SK-N-SH (cell line): ENCODE measurements at regions not wholly inside any gene's neighbourhood (a gene's known extent, or its start where the extent isn't known, plus 50 kb on each side); places are given as distances from the start of the nearest gene placed in this dataset.
A peak's percentile ranks its signal among the peaks of the same experiment; 100 is the strongest.

Source experiments
- CTCF ChIA-PET: fragments of 300-600, 350-600 bp; formaldehyde crosslinking; extraction: SDS; loops from one replicate; lab custom pipeline; 2021; lab: Yijun Ruan, JAX
- POLR2A ChIA-PET: fragments of 350-600 bp; sonication (Branson Sonifier 250); formaldehyde crosslinking; extraction: SDS; loops from one replicate; lab custom pipeline; 2020; ENCODE audit warnings: antibody characterized with exemption, inconsistent platforms; lab: Yijun Ruan, JAX
- DNase-seq: peaks from one replicate; pipeline ENCODE4 v3.0.0; 2012
- H2AFZ ChIP-seq: fragments of 200-600 bp; sonication (generic); 2 replicates; pipeline ENCODE4 v1.8.1; 2016; ENCODE audit warnings: antibody characterized with exemption, mild to moderate bottlenecking, low read depth
- H3F3A ChIP-seq: fragments of 200-600 bp; sonication (generic); replicated peaks from 2 replicates; pipeline ENCODE3; 2016; ENCODE audit warnings: antibody characterized with exemption, mild to moderate bottlenecking; ENCODE audit not compliant: insufficient read depth
- H3K27ac ChIP-seq, 2 experiments: fragments of 200-500 bp in 1 of 2; fragments of 200-600 bp in 1 of 2; sonication (Bioruptor generic) in 1 of 2; sonication (generic), shearing (Covaris generic) in 1 of 2; 2 replicates each; pipeline versions ENCODE4 v1.5.1 to v1.6.1; 2014 to 2016; ENCODE audit warnings: low read depth in 2 of 2, inconsistent platforms in 1 of 2, low read length in 1 of 2, mild to moderate bottlenecking in 1 of 2, mixed read lengths in 1 of 2
- H3K27me3 ChIP-seq: fragments of 200-600 bp; sonication (generic), shearing (Covaris generic); 2 replicates; pipeline ENCODE4 v1.6.1; 2016; ENCODE audit warnings: mixed run types; ENCODE audit not compliant: insufficient read depth
- H3K36me3 ChIP-seq, 2 experiments: fragments of 200-500 bp in 1 of 2; fragments of 200-600 bp in 1 of 2; sonication (Bioruptor generic) in 1 of 2; sonication (generic) in 1 of 2; replicated peaks in 1 of 2; 2 replicates each; pipeline versions ENCODE3 to v1.5.1; 2014 to 2016; ENCODE audit warnings: low read length in 1 of 2, mild to moderate bottlenecking in 1 of 2; ENCODE audit not compliant: insufficient read depth in 2 of 2, control insufficient read depth in 1 of 2
- H3K4me1 ChIP-seq, 2 experiments: fragments of 200-500 bp in 1 of 2; fragments of 200-600 bp in 1 of 2; sonication (Bioruptor generic) in 1 of 2; sonication (generic), shearing (Covaris generic) in 1 of 2; 2 replicates each; pipeline versions ENCODE4 v1.5.1 to v1.6.1; 2014 to 2016; ENCODE audit warnings: low read depth in 1 of 2, low read length in 1 of 2, mixed run types in 1 of 2; ENCODE audit not compliant: insufficient read depth in 2 of 2, control insufficient read depth in 1 of 2
- H3K4me2 ChIP-seq: fragments of 200-600 bp; sonication (generic), shearing (Covaris generic); 2 replicates; pipeline ENCODE4 v1.6.1; 2017; ENCODE audit warnings: mixed run types
- H3K4me3 ChIP-seq, 2 experiments: fragments of 200-500 bp in 1 of 2; fragments of 200-600 bp in 1 of 2; sonication (Bioruptor generic) in 1 of 2; sonication (generic), shearing (Covaris generic) in 1 of 2; 2 replicates each; pipeline versions ENCODE4 v1.5.1 to v1.8.1; 2014 to 2016; ENCODE audit warnings: low read depth in 2 of 2, inconsistent platforms in 1 of 2, low read length in 1 of 2, mild to moderate bottlenecking in 1 of 2, mixed read lengths in 1 of 2, moderate library complexity in 1 of 2
- H3K79me2 ChIP-seq: fragments of 200-600 bp; sonication (generic); 2 replicates; pipeline ENCODE4 v1.8.1; 2017; ENCODE audit warnings: mild to moderate bottlenecking; ENCODE audit not compliant: insufficient read depth
- H3K9ac ChIP-seq: fragments of 200-600 bp; sonication (generic); 2 replicates; pipeline ENCODE4 v1.6.1; 2017; ENCODE audit warnings: mixed run types
- H3K9me2 ChIP-seq: fragments of 200-600 bp; sonication (generic); 2 replicates; pipeline ENCODE4 v1.6.1; 2017; ENCODE audit warnings: mixed run types
- H3K9me3 ChIP-seq: fragments of 200-600 bp; sonication (generic); 2 replicates; pipeline ENCODE4 v1.6.1; 2017; ENCODE audit warnings: mixed run types, mild to moderate bottlenecking, moderate library complexity
- H4K20me1 ChIP-seq: fragments of 200-600 bp; sonication (generic); 2 replicates; pipeline ENCODE4 v1.6.1; 2017; ENCODE audit warnings: mild to moderate bottlenecking, mixed run types; ENCODE audit not compliant: insufficient read depth
- GATA2 ChIP-seq: sonication (generic); formaldehyde crosslinking; IDR thresholded peaks from 2 replicates; pipeline ENCODE4 v1.5.0; 2020; ENCODE audit warnings: mild to moderate bottlenecking, missing genetic modification reagents
- POLR2AphosphoS5 ChIP-seq: IDR thresholded peaks from 2 replicates; pipeline ENCODE4 v1.6.1; 2012; ENCODE audit warnings: low read depth, low read length
- REST ChIP-seq: IDR thresholded peaks from 2 replicates; pipeline ENCODE4 v1.6.1; 2012; ENCODE audit warnings: mild to moderate bottlenecking, low read depth, low read length, moderate library complexity
- RFX5 ChIP-seq: IDR thresholded peaks from 2 replicates; pipeline ENCODE4 v1.6.1; 2012; ENCODE audit warnings: mild to moderate bottlenecking, improper control_type of control experiment, low read length
- WGBS: methylation state at CpG from one replicate; pipeline ENCODE4 v1.1.6; 2017; ENCODE audit warnings: low lambda C conversion rate; 5-methylcytosine and 5-hydroxymethylcytosine counted together

DNA sequence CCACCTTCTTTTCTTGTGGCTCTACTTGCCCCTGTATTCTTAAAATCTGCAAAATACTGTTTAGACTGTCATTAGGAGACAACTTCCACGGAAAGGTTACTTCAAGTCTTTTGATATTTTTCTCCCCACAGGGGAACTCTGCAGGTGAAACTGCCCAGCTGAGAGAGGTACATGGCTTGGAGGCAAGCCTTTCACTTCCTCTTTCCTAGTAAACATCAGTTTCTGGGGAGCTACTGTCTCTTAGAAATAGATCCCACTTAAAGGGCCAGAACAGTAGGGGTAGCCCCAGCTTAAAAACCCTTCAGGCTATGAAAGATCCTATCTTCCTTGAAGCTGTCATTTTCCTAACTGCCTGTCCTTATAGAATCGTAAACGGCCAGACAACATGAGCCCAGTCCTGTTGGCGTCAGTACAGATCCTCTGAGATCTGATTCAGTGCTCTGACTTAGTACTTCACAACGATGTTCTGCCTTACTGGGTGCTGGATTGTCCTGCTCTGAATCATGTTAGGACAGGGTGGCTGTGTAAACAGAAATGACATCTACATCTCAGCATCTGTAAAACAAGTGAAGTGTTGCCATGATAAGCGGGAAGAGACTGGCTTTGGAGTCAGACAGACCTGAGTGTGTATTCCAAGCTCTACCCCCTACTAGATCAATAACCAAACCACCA lies 102.1 kb downstream of the ITIH6 start:
- H3K9ac ChIP-seq, result no peak overlapping the region
- POLR2A ChIA-PET, result interaction anchor here (0.9 kb wide), 2 partner anchors 57 to 113 kb away, joined by 3 to 5 read pairs; no protein-coding TSS in a partner anchor
- no peaks in the 10 kb centered on the region for H3K27me3 ChIP-seq
- H3K4me3 ChIP-seq, result no peak overlapping the region
- no peak overlapping the region for H3K27ac ChIP-seq
- no peaks in the 10 kb centered on the region for H3F3A ChIP-seq
- no peaks in the 10 kb centered on the region for H4K20me1 ChIP-seq
- no peaks in the 10 kb centered on the region for H3K9me2 ChIP-seq
- WGBS, result 10% methylated on average over 6 of the region's 6 CpGs
- no peaks in the 10 kb centered on the region; a peak in 1 of 4 replicates for H3K4me1 ChIP-seq
- H3K9me3 ChIP-seq, result no peaks in the 10 kb centered on the region
- CTCF ChIA-PET, result no interaction called here
- no peaks in the 10 kb centered on the region for H3K36me3 ChIP-seq
- no peak overlapping the region for H2AFZ ChIP-seq
- peak; percentile 2 for DNase-seq
- H3K79me2 ChIP-seq, result no peaks in the 10 kb centered on the region
- no peak overlapping the region for H3K4me2 ChIP-seq
- TF ChIP-seq REST (no peak), RFX5 (no peak), GATA2 (0 out of 2 replicates have a peak, but pooled peaks have one; percentile 9), POLR2AphosphoS5 (no peak)
